ENCODE measurements at regions not wholly inside any gene's neighbourhood (a gene's known extent, or its start where the extent isn't known, plus 50 kb on each side); places are given as distances from the start of the nearest gene placed in this dataset.
"Not testable (repeated sequence)": the region's sequence is repeated elsewhere in the genome, so short reads cannot be mapped to it uniquely, and the experiment has no call there.

GRCh38 chr12:112602150-112602549 is 183.4 kb downstream of the PTPN11 start:
- Histone ChIP-seq H3K36me3 (no peaks in the 10 kb centered on the region), H3K4me2 (no peak overlapping the region), H3K27ac (no peak overlapping the region), H4K20me1 (no peaks in the 10 kb centered on the region), H3K4me1 (peaks cover 0 to 35% (median 12%) of the 10 kb centered on the region in 10 experiments; a peak in 13 of 20 replicates), H3K9me3 (replicated peaks in 1 of 11) (peaks cover 0 to 17% (median 8%) of the 10 kb centered on the region in 11 experiments; a peak in 12 of 22 replicates), H3K27me3 (no peaks in the 10 kb centered on the region), H3K4me3 (no peak overlapping the region), H3K9ac (no peak overlapping the region)
- no peak for TF ChIP-seq Cebpa-rat (IDR thresholded peaks at IDR 0.05)

GRCh38 chr12:112606611-112607365 is 184.8 kb upstream of the RPH3A start:
- peak overlapping the region in 8 of 11 experiments; percentile 1 to 44 (median 8); a peak in 9 of 22 replicates for H3K4me2 ChIP-seq
- H4K20me1 ChIP-seq = no peaks in the 10 kb centered on the region
- H3K9ac ChIP-seq = no peak overlapping the region
- H3K9me3 ChIP-seq (replicated peaks in 1 of 11) = peaks cover 0 to 5% (median 0%) of the 10 kb centered on the region in 11 experiments; a peak in 2 of 22 replicates
- no peak overlapping the region for H3K27ac ChIP-seq
- peaks cover 0 to 15% (median 10%) of the 10 kb centered on the region in 10 experiments; a peak in 11 of 20 replicates for H3K4me1 ChIP-seq
- TF ChIP-seq Cebpa-rat (IDR thresholded peaks at IDR 0.05) = no peak
- no peaks in the 10 kb centered on the region for H3K27me3 ChIP-seq
- no peaks in the 10 kb centered on the region for H3K36me3 ChIP-seq
- H3K4me3 ChIP-seq = no peak overlapping the region

- no peaks in the 10 kb centered on the region for H3K27me3 ChIP-seq
- H3K9ac ChIP-seq = no peak overlapping the region
- peak overlapping the region in 6 of 11 experiments; percentile 1 to 44 (median 12); a peak in 3 of 22 replicates for H3K4me2 ChIP-seq
- TF ChIP-seq Cebpa-rat (IDR thresholded peaks at IDR 0.05) = no peak
- no peaks in the 10 kb centered on the region for H3K36me3 ChIP-seq
- peaks cover 0 to 5% (median 0%) of the 10 kb centered on the region in 11 experiments; a peak in 2 of 22 replicates for H3K9me3 ChIP-seq (replicated peaks in 1 of 11)
- H4K20me1 ChIP-seq = no peaks in the 10 kb centered on the region
- H3K4me3 ChIP-seq = no peak overlapping the region
- H3K27ac ChIP-seq = no peak overlapping the region
- peaks cover 0 to 15% (median 10%) of the 10 kb centered on the region in 10 experiments; a peak in 11 of 20 replicates for H3K4me1 ChIP-seq
Measured at GRCh38 chr12:112607427-112607826, 184.1 kb upstream of the RPH3A start.

DNA sequence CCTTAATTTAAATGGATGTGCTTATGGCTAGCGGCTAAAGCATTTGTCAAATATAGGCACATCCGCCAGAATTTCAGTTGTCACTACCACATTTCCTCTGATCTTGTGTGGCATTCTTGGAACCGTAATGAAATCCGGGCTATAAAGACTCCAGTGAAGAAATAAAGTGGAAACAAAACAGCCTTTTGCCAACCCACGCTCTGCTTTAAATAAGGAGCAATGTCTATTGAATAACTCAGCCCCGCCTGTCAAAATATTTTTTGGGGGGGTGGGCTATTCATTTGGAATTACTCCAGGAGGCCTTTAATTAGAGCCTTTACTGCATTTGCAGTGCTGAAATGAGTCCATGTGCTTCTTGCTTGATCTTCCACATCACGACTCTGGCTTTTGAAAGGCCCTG is 179.6 kb upstream of the RPH3A start:
- Histone ChIP-seq H3K36me3 (no peaks in the 10 kb centered on the region), H3K4me1 (peaks cover under 1 to 13% (median 7%) of the 10 kb centered on the region in 10 experiments; a peak in 17 of 20 replicates), H3K27me3 (no peaks in the 10 kb centered on the region), H4K20me1 (no peaks in the 10 kb centered on the region), H3K27ac (no peak overlapping the region), H3K9ac (no peak overlapping the region), H3K4me2 (no peak overlapping the region), H3K4me3 (no peak overlapping the region), H3K9me3 (replicated peaks in 1 of 11) (no peaks in the 10 kb centered on the region)
- no peak for TF ChIP-seq Cebpa-rat (IDR thresholded peaks at IDR 0.05)

DNA sequence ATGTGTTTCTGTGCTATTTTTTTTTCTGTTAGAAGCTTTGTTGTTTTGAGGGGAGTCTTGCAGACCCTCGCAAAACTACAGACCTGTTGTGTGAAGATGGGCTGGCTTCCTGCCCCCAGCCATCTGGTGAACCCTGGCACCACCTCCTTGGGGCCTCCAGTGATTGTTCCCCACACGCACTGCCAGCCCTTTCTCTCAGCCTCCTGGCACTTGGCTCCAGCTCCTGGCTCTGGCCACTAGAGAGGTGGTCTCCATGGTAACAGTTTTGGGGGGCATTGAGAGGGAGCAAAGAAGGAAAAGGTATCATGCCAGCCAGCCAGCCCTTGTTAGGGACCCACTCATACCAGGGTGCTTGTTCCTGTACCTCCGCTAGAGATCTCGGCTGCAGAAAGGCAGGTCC is 176.4 kb upstream of the RPH3A start:
- no peak overlapping the region for H3K27ac ChIP-seq
- H3K4me3 ChIP-seq = no peak overlapping the region
- H4K20me1 ChIP-seq = no peaks in the 10 kb centered on the region
- peaks cover 11 to 18% (median 15%) of the 10 kb centered on the region in 10 experiments for H3K4me1 ChIP-seq
- no peaks in the 10 kb centered on the region for H3K36me3 ChIP-seq
- no peaks in the 10 kb centered on the region for H3K27me3 ChIP-seq
- H3K9me3 ChIP-seq (replicated peaks in 1 of 11) = no peaks in the 10 kb centered on the region
- no peak overlapping the region for H3K9ac ChIP-seq
- H3K4me2 ChIP-seq = no peak overlapping the region
- TF ChIP-seq Cebpa-rat (IDR thresholded peaks at IDR 0.05) = no peak

DNA sequence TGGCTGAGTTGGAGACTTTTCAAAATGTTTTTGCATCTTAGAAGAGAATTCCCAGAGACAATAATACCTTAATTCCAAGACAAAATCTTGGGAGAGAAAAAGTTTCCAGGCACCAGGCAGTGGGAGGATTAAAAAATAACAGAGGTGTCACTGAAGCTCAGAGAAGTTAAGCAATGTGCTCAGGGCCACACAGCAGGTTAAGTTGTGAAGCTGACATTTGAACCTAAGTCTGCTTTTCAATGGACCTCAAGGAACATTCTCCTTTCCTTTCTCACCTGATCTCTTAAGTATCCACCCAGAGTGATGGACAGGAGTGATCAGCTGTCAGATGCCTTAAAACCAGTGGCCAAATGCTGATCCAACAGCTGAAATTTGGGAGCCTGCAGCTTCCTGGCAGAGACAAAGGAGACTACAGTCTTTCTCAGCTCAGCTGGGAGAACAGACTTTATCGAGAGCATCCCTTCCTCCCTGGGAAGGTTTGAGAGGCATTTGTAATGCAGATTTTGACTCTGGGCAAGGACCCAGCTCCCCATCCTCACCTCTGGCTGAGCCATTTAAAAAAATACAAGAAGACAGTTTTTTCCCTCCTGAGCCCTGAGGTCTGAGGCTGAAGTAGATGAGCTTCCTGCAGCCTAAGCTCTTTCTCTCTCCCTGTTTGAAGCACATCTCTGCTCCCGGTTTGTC is 174.9 kb upstream of the RPH3A start:
- Histone ChIP-seq H3K4me2 (peak overlapping the region in 9 of 11 experiments; percentile 56 to 69 (median 65); a peak in 16 of 22 replicates), H3K9ac (0 out of 22 replicates have a peak overlapping the region, but pooled peaks of 1 of the 11 experiments have one; percentile 9)

GRCh38 chr12:112617153-112617505 is 174.4 kb upstream of the RPH3A start:
- Histone ChIP-seq H3K27ac (no peak overlapping the region), H3K9ac (0 out of 22 replicates have a peak overlapping the region, but pooled peaks of 1 of the 11 experiments have one; percentile 9), H3K27me3 (no peaks in the 10 kb centered on the region)

More for the DNA sequence above, 174.9 kb upstream of the RPH3A start:
- no peak overlapping the region for H3K27ac ChIP-seq
- peaks cover 11 to 18% (median 15%) of the 10 kb centered on the region in 10 experiments for H3K4me1 ChIP-seq
- H3K27me3 ChIP-seq = no peaks in the 10 kb centered on the region
- H3K36me3 ChIP-seq = no peaks in the 10 kb centered on the region
- peaks cover 0 to 5% (median 0%) of the 10 kb centered on the region in 11 experiments; a peak in 1 of 22 replicates for H3K9me3 ChIP-seq (replicated peaks in 1 of 11)
- H4K20me1 ChIP-seq = no peaks in the 10 kb centered on the region
- no peak for TF ChIP-seq Cebpa-rat (IDR thresholded peaks at IDR 0.05)
- no peak overlapping the region for H3K4me3 ChIP-seq

DNA sequence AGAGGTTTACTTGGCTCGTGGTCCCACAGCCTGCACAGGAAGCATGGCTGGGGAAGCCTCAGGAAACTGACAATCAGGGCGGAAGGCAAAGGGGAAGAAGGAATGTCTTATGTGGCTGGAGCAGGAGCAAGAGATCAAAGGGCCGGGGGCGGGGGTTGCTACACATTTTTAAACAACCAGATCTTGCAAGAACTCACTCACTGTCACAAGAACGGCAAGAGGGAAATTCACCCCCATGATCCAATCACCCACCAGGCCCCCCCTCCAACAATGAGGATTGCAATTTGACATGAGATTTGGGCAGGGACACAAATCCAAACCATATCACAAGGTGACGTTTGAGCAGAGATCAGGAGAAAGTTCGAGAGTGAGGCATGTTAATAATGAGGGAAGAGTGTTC is 163.7 kb upstream of the RPH3A start:
- H3K9me3 ChIP-seq (replicated peaks in 1 of 11) = peaks cover 0 to 24% (median 7%) of the 10 kb centered on the region in 11 experiments; a peak in 8 of 22 replicates
- peaks cover 6 to 23% (median 20%) of the 10 kb centered on the region in 10 experiments for H3K4me1 ChIP-seq
- peak in 8 of 11 experiments; percentile 31 to 94 (median 80); a peak in 14 of 22 replicates for TF ChIP-seq Cebpa-rat (IDR thresholded peaks at IDR 0.05)
- H3K9ac ChIP-seq = peak overlapping the region in 6 of 11 experiments; percentile 4 to 71 (median 56); a peak in 10 of 22 replicates
- H3K4me3 ChIP-seq = peak overlapping the region in 2 of 10 experiments; percentile 0 to 21; a peak in 1 of 20 replicates
- H3K4me2 ChIP-seq = peak overlapping the region; percentile 46 to 81 (median 64)
- H4K20me1 ChIP-seq = no peaks in the 10 kb centered on the region
- H3K27ac ChIP-seq = peak overlapping the region in 8 of 11 experiments; percentile 47 to 82 (median 71); a peak in 16 of 22 replicates
- H3K27me3 ChIP-seq = no peaks in the 10 kb centered on the region
- no peaks in the 10 kb centered on the region for H3K36me3 ChIP-seq

More at GRCh38 chr12:112617153-112617505, 174.4 kb upstream of the RPH3A start:
- Histone ChIP-seq H3K9me3 (replicated peaks in 1 of 11) (peaks cover 0 to 5% (median 0%) of the 10 kb centered on the region in 11 experiments; a peak in 1 of 22 replicates), H3K4me2 (peak overlapping the region; percentile 51 to 69 (median 64)), H3K4me3 (no peak overlapping the region), H3K4me1 (peaks cover 11 to 18% (median 15%) of the 10 kb centered on the region in 10 experiments), H4K20me1 (no peaks in the 10 kb centered on the region), H3K36me3 (no peaks in the 10 kb centered on the region)
- TF ChIP-seq Cebpa-rat (IDR thresholded peaks at IDR 0.05) = no peak

- H3K36me3 ChIP-seq, H3K4me2 ChIP-seq, H3K9ac ChIP-seq, H3K27me3 ChIP-seq, H3K4me3 ChIP-seq, H4K20me1 ChIP-seq, H3K27ac ChIP-seq: not testable (repeated sequence)
- H3K4me1 ChIP-seq = peaks cover 6 to 23% (median 20%) of the 10 kb centered on the region in 10 experiments
- H3K9me3 ChIP-seq (replicated peaks in 1 of 11) = peaks cover 0 to 24% (median 9%) of the 10 kb centered on the region in 11 experiments; a peak in 9 of 22 replicates
Measured at GRCh38 chr12:112631974-112632373, 159.6 kb upstream of the RPH3A start.

Measured in BLaER1 treated with 17β-estradiol and CSF1 and Interleukin-3, amounts not matched to agents 10 nM and 100 nM (cell line).